ENCODE measurements at regions not wholly inside any gene's neighbourhood (a gene's known extent, or its start where the extent isn't known, plus 50 kb on each side); places are given as distances from the start of the nearest gene placed in this dataset.
"Not testable (repeated sequence)": the region's sequence is repeated elsewhere in the genome, so short reads cannot be mapped to it uniquely, and the experiment has no call there.

GRCh38 chr11:121362955-121363354 is 70.4 kb downstream of the SC5D start:
- TF ChIP-seq ELF4 (IDR thresholded peaks at IDR 0.05); FOXK2 (IDR thresholded peaks at IDR 0.05); NFRKB (IDR thresholded peaks at IDR 0.05); SP1 (IDR thresholded peaks at IDR 0.05); ZNF384 (IDR thresholded peaks at IDR 0.05); L3MBTL2 (conservative IDR thresholded peaks at IDR 0.05): not testable (repeated sequence)

Data from HEK293T (cell line).